ENCODE measurements at regions not wholly inside any gene's neighbourhood (a gene's known extent, or its start where the extent isn't known, plus 50 kb on each side); places are given as distances from the start of the nearest gene placed in this dataset.

GRCh38 chr9:715743-716400 is 125.6 kb upstream of the DMRT1 start:
- DNase-seq (no peak), ATAC-seq (ENCODE audit: poor library complexity) (no peak)
- Histone ChIP-seq H3K27ac (ENCODE audit: low read depth in 1 of 2, low read length in 2 of 2) (no peak overlapping the region), H3K4me1 (ENCODE audit: insufficient read depth, low read length) (no peaks in the 10 kb centered on the region), H3K27me3 (ENCODE audit: control insufficient read depth in 1 of 2, insufficient read depth in 2 of 2, low read length in 2 of 2) (no peaks in the 10 kb centered on the region), H3K9me3 (ENCODE audit: control insufficient read depth in 1 of 2, insufficient read depth in 1 of 2, low read length in 2 of 2) (no peaks in the 10 kb centered on the region), H3K36me3 (ENCODE audit: insufficient read depth, low read length) (peaks cover 7% of the 10 kb centered on the region), H3K4me3 (ENCODE audit: low read length) (no peak overlapping the region)
- Mint-ChIP-seq H3K36me3 (ENCODE audit: low read depth) (no peaks in the 10 kb centered on the region), H3K27ac (no peak overlapping the region), H3K4me1 (ENCODE audit: low read depth) (no peaks in the 10 kb centered on the region), H3K4me3 (no peak overlapping the region), H3K9me3 (no peaks in the 10 kb centered on the region), H3K27me3 (peaks cover 4% of the 10 kb centered on the region)
- no peak for TF ChIP-seq CTCF (IDR thresholded peaks at IDR 0.05)
- intact Hi-C loops (cut with DNase I, micrococcal nuclease): no loop called here
- ChIA-PET POLR2A (no interaction called here), CTCF (no interaction called here)

GRCh38 chr9:717722-718121 is 123.8 kb upstream of the DMRT1 start:
- CTCF ChIA-PET: no interaction called here
- H3K4me1 ChIP-seq (ENCODE audit: insufficient read depth, low read length): no peaks in the 10 kb centered on the region
- TF ChIP-seq CTCF (IDR thresholded peaks at IDR 0.05): no peak
- H3K9me3 Mint-ChIP-seq: no peaks in the 10 kb centered on the region
- POLR2A ChIA-PET: no interaction called here
- H3K4me3 Mint-ChIP-seq: no peak overlapping the region
- intact Hi-C loops (cut with DNase I, micrococcal nuclease): no loop called here
- H3K36me3 ChIP-seq (ENCODE audit: insufficient read depth, low read length): no peaks in the 10 kb centered on the region
- H3K27ac ChIP-seq (ENCODE audit: low read depth in 1 of 2, low read length in 2 of 2): no peak overlapping the region
- DNase-seq (no peak), ATAC-seq (ENCODE audit: poor library complexity) (no peak)
- H3K9me3 ChIP-seq (ENCODE audit: control insufficient read depth in 1 of 2, insufficient read depth in 1 of 2, low read length in 2 of 2): no peaks in the 10 kb centered on the region
- H3K27me3 Mint-ChIP-seq: no peaks in the 10 kb centered on the region
- H3K27me3 ChIP-seq (ENCODE audit: control insufficient read depth in 1 of 2, insufficient read depth in 2 of 2, low read length in 2 of 2): no peaks in the 10 kb centered on the region
- no peaks in the 10 kb centered on the region for H3K4me1 Mint-ChIP-seq (ENCODE audit: low read depth)
- H3K27ac Mint-ChIP-seq: no peak overlapping the region
- H3K4me3 ChIP-seq (ENCODE audit: low read length): no peak overlapping the region
- no peaks in the 10 kb centered on the region for H3K36me3 Mint-ChIP-seq (ENCODE audit: low read depth)

GRCh38 chr9:720239-720881 is 121.1 kb upstream of the DMRT1 start:
- Histone ChIP-seq H3K9me3 (ENCODE audit: control insufficient read depth in 1 of 2, insufficient read depth in 1 of 2, low read length in 2 of 2) (no peaks in the 10 kb centered on the region), H3K4me1 (ENCODE audit: insufficient read depth, low read length) (no peaks in the 10 kb centered on the region), H3K27me3 (ENCODE audit: control insufficient read depth in 1 of 2, insufficient read depth in 2 of 2, low read length in 2 of 2) (no peaks in the 10 kb centered on the region), H3K36me3 (ENCODE audit: insufficient read depth, low read length) (no peaks in the 10 kb centered on the region), H3K27ac (ENCODE audit: low read depth in 1 of 2, low read length in 2 of 2) (no peak overlapping the region), H3K4me3 (ENCODE audit: low read length) (no peak overlapping the region)
- TF ChIP-seq CTCF (IDR thresholded peaks at IDR 0.05): no peak
- intact Hi-C loops (cut with DNase I, micrococcal nuclease): no loop called here
- DNase-seq (no peak), ATAC-seq (ENCODE audit: poor library complexity) (no peak)
- H3K4me3 Mint-ChIP-seq: no peak overlapping the region
- no peaks in the 10 kb centered on the region for H3K4me1 Mint-ChIP-seq (ENCODE audit: low read depth)
- no peak overlapping the region for H3K27ac Mint-ChIP-seq
- ChIA-PET CTCF (no interaction called here), POLR2A (no interaction called here)
- no peaks in the 10 kb centered on the region for H3K27me3 Mint-ChIP-seq
- no peaks in the 10 kb centered on the region for H3K9me3 Mint-ChIP-seq
- H3K36me3 Mint-ChIP-seq (ENCODE audit: low read depth): no peaks in the 10 kb centered on the region
